ENCODE measurements at regions not wholly inside any gene's neighbourhood (a gene's known extent, or its start where the extent isn't known, plus 50 kb on each side); places are given as distances from the start of the nearest gene placed in this dataset.

DNA sequence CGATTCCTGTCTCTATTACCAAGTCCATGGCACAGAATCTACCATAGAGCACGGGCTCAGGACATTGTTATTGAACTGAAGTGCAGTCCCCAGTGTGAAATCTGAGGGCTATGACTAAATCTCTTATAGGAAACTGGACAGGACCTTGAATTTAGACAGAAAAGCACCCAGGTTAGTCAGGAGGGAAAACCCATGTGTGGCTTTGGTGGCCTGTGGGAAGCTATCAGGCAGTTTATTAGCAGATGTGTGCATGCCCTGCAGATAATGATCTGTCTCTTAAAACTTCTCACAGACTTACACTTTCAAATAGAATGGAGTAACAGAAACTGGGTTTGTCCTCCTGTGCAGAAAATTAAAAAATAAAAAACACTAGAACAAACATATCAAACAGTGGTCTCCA, 610.0 kb upstream of the RAB6C start:
- no peak for TF ChIP-seq POLR2A (IDR thresholded peaks at IDR 0.05)
- TF ChIP-seq, protein P1, sequence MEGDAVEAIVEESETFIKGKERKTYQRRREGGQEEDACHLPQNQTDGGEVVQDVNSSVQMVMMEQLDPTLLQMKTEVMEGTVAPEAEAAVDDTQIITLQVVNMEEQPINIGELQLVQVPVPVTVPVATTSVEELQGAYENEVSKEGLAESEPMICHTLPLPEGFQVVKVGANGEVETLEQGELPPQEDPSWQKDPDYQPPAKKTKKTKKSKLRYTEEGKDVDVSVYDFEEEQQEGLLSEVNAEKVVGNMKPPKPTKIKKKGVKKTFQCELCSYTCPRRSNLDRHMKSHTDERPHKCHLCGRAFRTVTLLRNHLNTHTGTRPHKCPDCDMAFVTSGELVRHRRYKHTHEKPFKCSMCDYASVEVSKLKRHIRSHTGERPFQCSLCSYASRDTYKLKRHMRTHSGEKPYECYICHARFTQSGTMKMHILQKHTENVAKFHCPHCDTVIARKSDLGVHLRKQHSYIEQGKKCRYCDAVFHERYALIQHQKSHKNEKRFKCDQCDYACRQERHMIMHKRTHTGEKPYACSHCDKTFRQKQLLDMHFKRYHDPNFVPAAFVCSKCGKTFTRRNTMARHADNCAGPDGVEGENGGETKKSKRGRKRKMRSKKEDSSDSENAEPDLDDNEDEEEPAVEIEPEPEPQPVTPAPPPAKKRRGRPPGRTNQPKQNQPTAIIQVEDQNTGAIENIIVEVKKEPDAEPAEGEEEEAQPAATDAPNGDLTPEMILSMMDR (IDR thresholded peaks at IDR 0.05) = no peak
- no peak for TF ChIP-seq EP300 (IDR thresholded peaks at IDR 0.05)

All from ovary (tissue), 3 donors.